Natural killer cell treated with Interleukin-12 subunit alpha and Interleukin-12 subunit beta and Interleukin-15 and Interleukin-18, amount 100 ng/mL, for 72 hours (primary cell): ENCODE measurements at regions not wholly inside any gene's neighbourhood (a gene's known extent, or its start where the extent isn't known, plus 50 kb on each side); places are given as distances from the start of the nearest gene placed in this dataset.

Experiments used
- ATAC-seq, 2 donors: fragments of 150-1000 bp; cut with Tn5 transposase in 1 of 2; sonication (Bioruptor Pico), chemical (Tn5 transposase) in 1 of 2; 2 replicates each; pipeline ENCODE4 v1.10.0; 2021
- DNase-seq: peaks from one replicate; pipeline ENCODE4 v3.0.0; 2022; ENCODE audit warnings: low spot score
- H3K27ac Mint-ChIP-seq, 2 donors: 1 replicate in 1 of 2; 2 replicates in 1 of 2; pipeline ENCODE4 v1.8.0; 2022; ENCODE audit warnings: mixed read lengths in 2 of 2, mild to moderate bottlenecking in 1 of 2, moderate library complexity in 1 of 2
- H3K27me3 Mint-ChIP-seq, 2 donors: 1 replicate in 1 of 2; 2 replicates in 1 of 2; pipeline ENCODE4 v1.8.0; 2022; ENCODE audit warnings: mixed read lengths in 2 of 2
- H3K36me3 Mint-ChIP-seq: one replicate; pipeline ENCODE4 v1.8.0; 2022; ENCODE audit warnings: mixed read lengths
- H3K4me1 Mint-ChIP-seq, 2 donors: 1 replicate in 1 of 2; 2 replicates in 1 of 2; pipeline ENCODE4 v1.8.0; 2022; ENCODE audit warnings: low read depth in 2 of 2, mixed read lengths in 2 of 2, mild to moderate bottlenecking in 1 of 2
- H3K4me3 Mint-ChIP-seq: one replicate; pipeline ENCODE4 v1.8.0; 2022; ENCODE audit warnings: mixed read lengths
- H3K9me3 Mint-ChIP-seq: 2 replicates; pipeline ENCODE4 v1.8.0; 2022; ENCODE audit warnings: mixed read lengths

DNA sequence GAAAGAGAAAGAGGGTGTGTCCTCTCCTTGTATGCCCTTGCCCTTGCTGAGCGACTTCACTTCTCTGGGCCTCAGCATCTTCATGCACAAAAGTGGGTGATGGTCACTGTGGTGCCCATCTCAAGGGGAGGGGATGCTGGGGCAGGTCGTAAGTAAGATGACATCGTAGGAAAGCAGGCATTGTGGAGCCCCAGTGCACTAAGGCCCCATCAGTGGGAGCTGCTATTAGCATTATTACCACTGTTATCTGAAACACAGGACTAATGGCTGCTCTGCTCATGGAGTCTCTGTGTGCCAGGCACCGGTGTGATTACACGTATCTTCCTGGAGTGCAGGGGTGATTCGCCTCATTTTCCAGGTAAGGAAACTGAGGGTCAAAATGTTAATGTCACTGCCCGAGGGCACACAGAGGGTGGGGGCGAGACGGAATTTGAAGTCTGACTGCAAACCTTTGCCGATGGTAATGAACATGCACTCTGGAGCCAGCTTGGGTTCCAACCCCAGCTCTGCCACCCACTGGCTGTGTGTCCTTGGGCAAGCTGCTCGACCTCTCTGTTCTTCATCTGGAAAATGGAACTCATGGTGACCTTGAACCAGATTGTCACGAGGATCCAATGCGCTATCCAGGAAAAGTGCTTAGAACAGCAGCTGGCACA is 63.2 kb upstream of the GSE1 start:
- Mint-ChIP-seq H3K27me3 (no peaks in the 10 kb centered on the region), H3K4me1 (peaks cover 15 to 16% of the 10 kb centered on the region in 2 donors), H3K4me3 (no peak overlapping the region), H3K27ac (no peak overlapping the region), H3K36me3 (no peaks in the 10 kb centered on the region), H3K9me3 (no peaks in the 10 kb centered on the region)
- DNase-seq (no peak), ATAC-seq (no peak)

DNA sequence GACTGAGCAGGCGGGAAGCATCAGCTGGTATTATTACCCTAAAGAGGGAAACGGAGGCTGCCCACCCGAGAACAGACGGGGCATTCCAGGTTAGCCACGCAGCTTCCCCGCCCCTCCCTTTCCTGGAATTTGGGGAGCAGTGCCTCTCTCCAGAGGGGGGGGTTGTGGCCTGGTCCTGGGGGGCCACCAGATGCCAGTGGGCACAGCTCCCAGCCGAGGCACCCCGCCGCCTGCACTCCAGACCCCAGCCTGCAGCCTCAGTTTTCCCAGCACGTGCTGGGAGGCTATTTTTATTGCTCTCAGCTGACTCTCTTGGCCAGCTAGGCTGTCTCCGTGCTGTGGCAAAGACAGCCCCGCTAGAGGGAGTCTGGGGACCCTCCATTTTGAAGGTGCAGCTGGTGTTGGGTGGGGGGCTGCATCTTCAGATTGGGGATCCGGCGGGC is 62.7 kb upstream of the GSE1 start:
- Mint-ChIP-seq H3K27me3 (no peaks in the 10 kb centered on the region), H3K27ac (no peak overlapping the region), H3K9me3 (no peaks in the 10 kb centered on the region), H3K36me3 (peaks cover 1% of the 10 kb centered on the region), H3K4me3 (no peak overlapping the region), H3K4me1 (peaks cover 15 to 16% of the 10 kb centered on the region in 2 donors)
- no peak for DNase-seq
- no peak for ATAC-seq

DNA sequence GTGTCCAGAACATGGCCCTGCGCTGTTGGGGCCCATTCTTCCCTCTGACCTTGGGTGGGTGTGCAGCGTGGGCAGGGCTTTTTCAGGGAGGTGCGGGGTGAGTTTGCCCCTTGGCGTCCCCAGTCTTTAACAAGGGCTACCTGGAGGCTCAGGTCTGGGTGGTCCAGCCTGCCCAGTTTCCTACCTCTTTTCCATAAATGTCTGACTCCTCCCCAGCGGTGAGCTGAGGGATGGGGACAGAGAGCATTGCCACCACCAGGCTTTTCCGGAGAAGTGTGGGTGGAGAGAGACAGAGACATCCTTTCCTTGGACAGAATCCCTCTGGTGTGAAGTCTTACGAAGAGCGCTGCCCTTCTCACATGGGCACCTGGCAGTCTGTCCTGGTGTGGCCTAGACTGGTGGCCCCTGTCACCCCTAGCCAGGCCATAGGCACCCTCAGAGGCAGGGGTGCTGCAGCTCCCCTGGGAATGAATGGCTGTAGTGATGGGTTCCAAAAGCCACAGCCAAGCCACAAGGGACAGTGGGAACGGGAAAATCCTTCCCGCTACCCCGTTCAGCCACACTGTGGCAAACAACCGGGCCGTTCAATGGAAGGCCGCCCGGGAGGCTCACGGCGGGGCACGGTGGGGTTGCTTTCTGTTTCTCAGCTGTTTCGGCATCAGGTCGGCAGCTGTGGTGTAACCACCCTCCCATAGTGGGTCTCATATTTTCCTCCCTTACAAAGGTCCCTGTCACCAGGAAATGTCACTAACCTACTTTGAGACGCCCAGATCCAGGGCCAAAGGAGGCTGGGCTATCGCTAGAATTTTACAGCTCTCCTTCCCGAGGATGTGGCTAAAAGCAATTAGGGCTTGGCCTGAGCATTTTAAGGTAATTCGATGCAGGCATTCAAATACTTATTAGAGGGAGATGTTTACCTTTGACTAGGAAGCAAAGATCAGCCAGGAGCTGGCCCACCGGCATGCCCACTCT is 61.9 kb upstream of the GSE1 start:
- H3K36me3 Mint-ChIP-seq: peaks cover 8% of the 10 kb centered on the region
- ATAC-seq (no peak), DNase-seq (no peak)
- H3K4me3 Mint-ChIP-seq: peak overlapping the region; percentile 66
- H3K27ac Mint-ChIP-seq: peak overlapping the region; percentile 58 to 70
- no peaks in the 10 kb centered on the region for H3K27me3 Mint-ChIP-seq
- peaks cover 15 to 21% of the 10 kb centered on the region in 2 donors for H3K4me1 Mint-ChIP-seq
- no peaks in the 10 kb centered on the region for H3K9me3 Mint-ChIP-seq

DNA sequence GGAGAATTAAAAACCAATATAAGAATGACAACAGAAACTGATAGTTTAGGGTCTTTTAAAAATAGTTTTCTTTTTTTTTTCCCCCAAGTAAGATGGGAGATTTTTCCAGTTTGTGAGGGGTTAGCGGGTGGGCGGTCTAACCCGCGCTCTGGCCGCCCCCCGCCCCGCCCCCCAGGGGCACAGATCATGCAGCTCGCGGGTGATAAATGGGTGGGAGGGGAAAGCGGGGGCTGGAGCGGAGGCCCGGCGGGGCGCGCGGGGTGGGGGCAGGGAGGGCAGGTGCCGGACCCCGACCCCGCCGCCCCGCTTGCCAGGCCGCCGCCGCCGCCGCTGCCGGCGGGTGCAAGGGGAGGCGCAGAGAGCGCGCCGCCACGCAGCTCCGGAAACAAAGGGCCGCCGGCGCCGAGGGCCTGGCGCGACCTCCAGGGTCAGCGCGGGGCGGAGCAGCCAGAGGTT is 60.1 kb upstream of the GSE1 start:
- no peaks in the 10 kb centered on the region for H3K27me3 Mint-ChIP-seq
- H3K36me3 Mint-ChIP-seq: peaks cover 8% of the 10 kb centered on the region
- H3K9me3 Mint-ChIP-seq: no peaks in the 10 kb centered on the region
- peaks cover 21 to 23% of the 10 kb centered on the region in 2 donors for H3K4me1 Mint-ChIP-seq
- peak overlapping the region; percentile 94 to 98 for H3K27ac Mint-ChIP-seq
- H3K4me3 Mint-ChIP-seq: peak overlapping the region; percentile 86
- no peak for DNase-seq
- ATAC-seq: no peak

DNA sequence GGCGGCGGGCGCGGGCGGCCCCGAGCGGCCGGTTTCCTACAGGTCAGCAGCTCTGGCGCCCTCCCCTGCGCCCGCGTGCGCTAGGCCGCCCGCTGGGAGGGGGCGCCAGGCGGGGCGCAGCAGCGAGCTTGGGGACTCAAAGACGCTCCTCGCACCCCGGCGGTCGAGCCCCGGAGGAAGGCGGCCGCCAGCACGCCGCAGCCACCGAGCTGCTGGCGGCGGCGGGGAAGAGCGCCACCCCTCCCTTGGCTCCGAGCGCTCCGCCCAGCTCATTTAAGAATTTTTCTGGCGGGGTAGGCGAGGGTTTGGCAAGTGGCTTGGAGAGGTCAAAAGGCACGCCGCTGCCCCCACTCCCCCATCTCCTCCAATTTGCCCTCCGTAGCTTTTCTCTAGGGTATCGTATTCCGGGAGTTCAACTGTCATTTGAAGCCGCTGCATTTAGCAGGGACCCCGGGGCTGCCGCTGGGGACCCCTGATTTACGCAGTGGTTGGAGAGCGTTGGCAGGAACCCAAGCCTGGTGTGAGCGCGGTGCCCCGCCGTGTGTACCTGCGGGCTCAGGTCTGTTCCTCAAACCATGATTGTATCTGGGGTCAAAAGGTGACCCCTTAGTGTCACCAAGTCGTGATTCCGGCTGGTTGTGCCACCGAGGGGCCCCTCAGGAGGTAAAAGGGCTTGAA is 59.5 kb upstream of the GSE1 start:
- H3K9me3 Mint-ChIP-seq: no peaks in the 10 kb centered on the region
- peak overlapping the region; percentile 98 for H3K27ac Mint-ChIP-seq
- peak; percentile 88 for DNase-seq
- peaks cover 8% of the 10 kb centered on the region for H3K36me3 Mint-ChIP-seq
- H3K27me3 Mint-ChIP-seq: no peaks in the 10 kb centered on the region
- H3K4me1 Mint-ChIP-seq: peaks cover 27 to 28% of the 10 kb centered on the region in 2 donors
- ATAC-seq: peak; percentile 60 to 71
- H3K4me3 Mint-ChIP-seq: peak overlapping the region; percentile 96

DNA sequence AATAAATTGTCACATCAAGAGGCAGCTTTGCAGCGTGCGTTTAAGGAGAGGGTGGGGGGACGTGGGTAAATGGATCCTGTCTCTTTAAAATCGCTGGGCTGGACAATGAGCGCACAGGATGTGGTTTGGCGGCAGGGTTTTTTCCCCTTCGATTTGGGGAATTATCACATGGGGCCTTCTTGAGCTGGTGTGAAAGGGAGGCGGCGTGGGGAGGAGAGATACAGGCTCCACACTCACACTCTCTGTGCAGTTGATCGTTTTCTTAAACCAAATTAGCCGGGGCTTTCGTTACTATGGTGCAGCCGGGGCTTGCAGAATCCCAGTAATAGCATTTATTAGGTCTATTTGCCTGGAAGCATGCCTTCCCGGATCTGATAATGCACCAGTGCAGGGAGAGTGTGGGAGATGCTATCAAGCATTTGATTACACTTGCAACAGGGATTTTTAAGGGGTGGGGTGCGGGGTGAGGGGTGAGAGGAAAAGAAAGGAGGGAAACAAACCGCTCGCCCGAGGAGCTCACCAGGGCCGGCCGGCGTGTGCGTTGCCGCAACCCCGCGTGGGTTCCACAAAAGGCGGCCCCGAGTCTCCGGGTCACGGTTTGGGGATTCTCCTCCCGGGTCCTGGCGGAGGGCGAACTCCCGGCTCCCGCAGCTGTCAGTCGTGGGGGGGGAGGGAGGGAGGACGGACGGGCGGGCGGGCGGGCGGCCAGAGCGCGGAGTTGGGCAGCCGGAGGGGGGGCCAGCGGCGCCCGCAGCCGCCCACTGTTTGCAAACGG is 58.8 kb upstream of the GSE1 start:
- peak; percentile 93 for DNase-seq
- H3K9me3 Mint-ChIP-seq: no peaks in the 10 kb centered on the region
- peaks cover 34 to 36% of the 10 kb centered on the region in 2 donors for H3K4me1 Mint-ChIP-seq
- peak overlapping the region; percentile 98 for H3K27ac Mint-ChIP-seq
- H3K36me3 Mint-ChIP-seq: peaks cover 8% of the 10 kb centered on the region
- ATAC-seq: peak; percentile 78 to 81
- no peaks in the 10 kb centered on the region for H3K27me3 Mint-ChIP-seq
- H3K4me3 Mint-ChIP-seq: peak overlapping the region; percentile 96

DNA sequence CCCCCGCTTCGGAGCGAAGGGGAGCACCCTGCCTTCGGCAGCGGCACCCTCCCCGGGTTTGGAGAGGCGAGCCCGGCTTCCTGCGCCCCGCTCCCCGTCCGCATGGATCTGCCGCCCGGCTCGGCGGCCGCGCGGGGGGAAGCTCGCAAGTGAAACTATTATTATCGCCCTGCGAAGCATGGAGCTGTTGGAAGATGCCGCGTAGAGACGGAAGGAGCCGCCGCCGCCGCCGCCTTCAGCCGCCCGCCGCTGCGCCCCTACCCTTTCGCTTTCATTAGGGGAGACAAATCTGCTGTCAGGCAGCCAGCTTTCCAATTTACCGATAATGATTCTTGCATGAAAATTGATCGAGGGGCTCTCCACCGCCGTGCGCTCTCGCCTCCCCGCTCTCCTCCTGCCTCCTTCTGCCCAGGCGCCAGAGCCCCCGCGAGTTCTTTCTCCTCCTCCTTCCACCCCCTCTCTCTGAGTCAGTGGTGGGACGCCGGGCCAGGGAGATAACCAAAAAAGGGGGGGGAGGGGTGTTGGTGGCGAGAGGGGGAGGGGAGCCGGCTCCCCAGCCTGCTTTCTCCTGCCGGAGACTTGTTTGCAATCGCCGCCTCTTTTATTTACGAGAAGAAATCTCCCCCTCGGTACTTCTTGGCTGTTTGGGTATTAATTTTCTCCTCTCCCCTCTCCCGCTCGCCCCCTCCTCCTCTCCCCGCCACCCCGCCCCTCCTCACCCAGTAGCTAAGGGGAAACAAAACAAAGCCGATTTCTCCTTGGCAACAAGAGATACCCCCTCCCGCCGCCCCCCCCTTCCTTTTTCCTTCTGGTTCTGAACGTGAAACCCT is 58.0 kb upstream of the GSE1 start:
- DNase-seq (peak; percentile 87), ATAC-seq (peak; percentile 62 to 67)
- H3K27ac Mint-ChIP-seq: peak overlapping the region; percentile 98 to 99
- H3K4me3 Mint-ChIP-seq: peak overlapping the region; percentile 90
- H3K4me1 Mint-ChIP-seq: peaks cover 40 to 41% of the 10 kb centered on the region in 2 donors
- H3K9me3 Mint-ChIP-seq: no peaks in the 10 kb centered on the region
- no peaks in the 10 kb centered on the region for H3K27me3 Mint-ChIP-seq
- peaks cover 8% of the 10 kb centered on the region for H3K36me3 Mint-ChIP-seq

DNA sequence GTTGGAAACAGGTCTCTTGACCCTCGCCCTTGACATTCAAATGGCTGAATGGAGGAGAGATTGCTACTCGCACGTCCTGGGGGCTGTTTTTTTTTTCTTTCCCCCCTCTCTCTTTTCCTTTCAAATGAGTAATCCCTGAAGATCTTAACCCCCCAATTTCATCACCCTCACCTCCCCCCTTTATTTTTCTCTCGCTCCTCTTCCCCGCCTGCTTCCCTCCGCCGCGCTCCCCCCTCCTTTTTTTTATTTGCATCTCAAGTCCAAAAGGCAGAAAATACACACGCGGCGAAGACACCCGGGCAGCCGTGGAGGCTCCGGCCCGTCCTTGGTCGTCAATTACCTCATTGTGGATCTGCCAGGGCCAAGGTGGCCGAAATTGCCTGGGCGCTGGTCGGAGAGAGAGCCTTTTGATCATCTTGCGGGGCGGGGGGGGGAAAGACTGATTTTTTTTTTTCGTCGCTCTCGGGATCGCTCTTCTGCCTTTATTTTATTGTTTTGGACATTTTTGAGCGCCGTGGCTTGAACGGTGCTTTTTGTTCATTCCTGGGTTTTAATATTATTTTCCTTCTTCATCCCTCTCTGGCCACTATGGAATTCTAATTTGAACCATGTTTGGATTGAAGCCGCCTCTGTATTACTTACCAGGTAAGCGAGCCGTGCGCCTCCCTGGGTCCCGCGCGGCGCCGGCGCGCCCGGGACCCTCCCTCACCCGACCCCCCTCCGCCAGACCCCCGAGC is 57.2 kb upstream of the GSE1 start:
- peaks cover 8% of the 10 kb centered on the region for H3K36me3 Mint-ChIP-seq
- peak overlapping the region; percentile 90 for H3K4me3 Mint-ChIP-seq
- peaks cover 46 to 47% of the 10 kb centered on the region in 2 donors for H3K4me1 Mint-ChIP-seq
- no peaks in the 10 kb centered on the region for H3K27me3 Mint-ChIP-seq
- peak overlapping the region; percentile 98 to 99 for H3K27ac Mint-ChIP-seq
- ATAC-seq: no peak
- H3K9me3 Mint-ChIP-seq: no peaks in the 10 kb centered on the region
- DNase-seq: no peak

DNA sequence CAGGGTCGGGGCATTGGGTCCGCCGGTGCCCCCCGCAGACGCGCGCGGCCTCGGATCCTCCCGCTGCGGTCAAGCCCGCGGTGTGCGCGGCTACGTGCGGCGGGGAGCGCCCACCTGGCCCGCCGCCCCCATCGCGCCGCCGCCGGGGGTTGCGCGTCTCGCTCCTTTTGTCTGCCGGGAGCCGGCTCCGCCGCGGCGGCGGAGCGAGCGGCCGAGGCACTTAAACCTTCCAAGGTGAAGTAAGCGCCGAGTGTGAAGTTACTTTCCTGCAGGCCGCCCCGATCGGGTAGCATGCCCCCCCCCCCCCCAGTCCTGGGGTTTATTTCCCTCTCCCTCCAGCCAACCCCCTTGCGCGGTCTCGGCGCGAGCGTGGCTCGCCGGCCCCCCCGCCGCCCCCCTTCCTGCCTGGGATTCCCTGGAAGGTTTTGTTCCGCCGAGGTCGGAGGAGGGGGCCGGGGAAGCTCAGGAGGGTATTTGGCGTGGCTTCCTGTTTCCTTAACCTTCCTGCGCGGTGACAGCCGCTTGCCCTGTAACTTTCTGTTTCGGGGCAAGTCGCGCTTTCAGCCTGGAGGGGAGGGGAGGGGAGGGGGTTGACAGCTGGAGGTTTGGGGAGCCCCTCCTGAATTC is 56.6 kb upstream of the GSE1 start:
- peaks cover 8% of the 10 kb centered on the region for H3K36me3 Mint-ChIP-seq
- peak overlapping the region; percentile 90 for H3K4me3 Mint-ChIP-seq
- peak; percentile 87 for DNase-seq
- peak overlapping the region; percentile 98 to 99 for H3K27ac Mint-ChIP-seq
- no peaks in the 10 kb centered on the region for H3K9me3 Mint-ChIP-seq
- H3K27me3 Mint-ChIP-seq: no peaks in the 10 kb centered on the region
- peak; percentile 26 to 50 for ATAC-seq
- H3K4me1 Mint-ChIP-seq: peaks cover 47 to 49% of the 10 kb centered on the region in 2 donors

DNA sequence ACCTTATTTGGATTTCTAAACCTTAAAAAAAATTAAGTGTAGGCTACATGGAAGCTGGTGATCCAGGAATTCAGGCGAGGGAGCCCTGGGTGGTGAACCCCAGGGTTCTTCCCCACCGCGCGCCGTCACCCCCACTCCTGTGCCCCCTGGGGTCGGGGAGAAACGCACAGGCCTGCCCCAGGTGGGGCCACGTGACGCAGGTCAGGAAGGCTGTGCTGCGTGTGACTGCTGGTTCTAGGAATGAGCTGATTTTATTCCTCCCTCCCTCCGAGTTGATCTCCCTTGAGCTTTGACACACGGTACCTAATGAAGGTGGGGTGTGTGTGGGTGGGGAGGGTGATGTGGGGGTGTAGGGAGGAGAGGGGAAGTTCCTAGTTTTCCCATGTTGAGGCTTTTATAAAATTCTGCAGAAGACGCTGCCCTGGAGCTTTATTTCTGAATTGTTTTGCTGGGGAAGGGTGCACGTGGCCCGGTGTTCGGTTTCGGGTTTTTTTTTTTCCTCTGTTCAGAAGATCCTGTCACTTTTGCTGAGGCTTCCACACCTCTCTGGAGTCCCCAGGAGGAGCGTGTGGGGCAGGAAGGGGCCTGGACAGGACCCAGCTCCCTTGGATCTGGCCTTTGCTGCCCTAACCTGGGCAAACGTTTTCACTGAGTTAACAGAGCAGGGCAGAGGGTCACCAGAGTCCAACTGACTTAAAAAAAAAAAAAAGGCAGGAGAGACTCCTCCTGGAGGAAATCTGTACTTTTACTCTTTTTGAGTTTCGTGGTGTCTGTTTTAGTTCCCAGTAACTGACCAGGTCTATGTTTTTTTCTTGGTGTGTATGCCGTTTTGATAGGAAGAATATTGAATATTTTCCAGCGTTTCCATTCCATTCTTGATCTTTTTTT is 55.8 kb upstream of the GSE1 start:
- H3K27me3 Mint-ChIP-seq: no peaks in the 10 kb centered on the region
- H3K4me3 Mint-ChIP-seq: peak overlapping the region; percentile 90
- peak in 1 of 2 donors; percentile 2 for ATAC-seq
- H3K4me1 Mint-ChIP-seq: peaks cover 50 to 54% of the 10 kb centered on the region in 2 donors
- peak overlapping the region; percentile 87 to 99 for H3K27ac Mint-ChIP-seq
- no peaks in the 10 kb centered on the region for H3K9me3 Mint-ChIP-seq
- no peak for DNase-seq
- H3K36me3 Mint-ChIP-seq: peaks cover 8% of the 10 kb centered on the region
